ENCODE measurements at regions not wholly inside any gene's neighbourhood (a gene's known extent, or its start where the extent isn't known, plus 50 kb on each side); places are given as distances from the start of the nearest gene placed in this dataset.

DNA sequence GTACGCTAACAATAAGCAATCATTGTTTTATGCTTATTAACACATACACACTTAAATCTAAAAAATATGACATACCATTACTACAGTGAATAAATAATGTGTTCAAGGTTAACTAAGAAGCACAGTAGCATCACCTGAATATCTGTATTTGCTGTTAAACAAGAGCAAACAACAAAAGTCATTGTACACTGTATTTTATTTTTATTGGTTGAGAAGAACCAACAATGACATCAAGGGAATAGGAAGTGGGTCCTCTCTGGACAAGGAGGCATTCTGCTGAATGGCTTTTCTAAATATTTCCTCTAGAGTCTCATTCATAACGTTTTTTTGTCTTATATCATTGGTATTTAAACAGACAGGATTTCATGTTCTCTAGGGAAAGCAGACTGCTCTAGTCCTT is 460.4 kb downstream of the CDH9 start:
- TF ChIP-seq CTCF (conservative IDR thresholded peaks at IDR 0.05 in 1 of 2, IDR thresholded peaks at IDR 0.05 in 1 of 2; ENCODE audit: low read depth in 1 of 2, low read length in 2 of 2) (no peak), EZH2 (IDR thresholded peaks at IDR 0.05; ENCODE audit: low read length, missing control alignments) (no peak)
